NCI-H524 treated with DMSO at 0.1 percent for 48 hours (cell line): ENCODE measurements at regions not wholly inside any gene's neighbourhood (a gene's known extent, or its start where the extent isn't known, plus 50 kb on each side); places are given as distances from the start of the nearest gene placed in this dataset.
"Not testable (repeated sequence)": the region's sequence is repeated elsewhere in the genome, so short reads cannot be mapped to it uniquely, and the experiment has no call there.

Source experiments
- DNase-seq: peaks from one replicate; lab custom pipeline; 2025; lab: John Stamatoyannopoulos, UW

- DNase-seq = no peak
Observed at GRCh38 chr5:86427158-86427557, 190.6 kb upstream of the COX7C start.

- no peak for DNase-seq
Observed at GRCh38 chr5:86439593-86440110, 178.1 kb upstream of the COX7C start.

- no peak for DNase-seq
Observed at GRCh38 chr5:86442036-86442745, 175.6 kb upstream of the COX7C start.

GRCh38 chr5:86447362-86447761 lies 170.4 kb upstream of the COX7C start:
- no peak for DNase-seq

- DNase-seq = no peak
Observed at GRCh38 chr5:86452251-86452650, 165.5 kb upstream of the COX7C start.

- no peak for DNase-seq
Observed at GRCh38 chr5:86460519-86460918, 157.2 kb upstream of the COX7C start.

GRCh38 chr5:86461169-86461956 lies 156.4 kb upstream of the COX7C start:
- DNase-seq = peak; percentile 94

- DNase-seq = no peak
Observed at GRCh38 chr5:86463339-86463738, 154.4 kb upstream of the COX7C start.

GRCh38 chr5:86465052-86465838 lies 152.5 kb upstream of the COX7C start:
- no peak for DNase-seq

- DNase-seq = not testable (repeated sequence)
Observed at GRCh38 chr5:86466721-86467120, 151.0 kb upstream of the COX7C start.

- no peak for DNase-seq
Observed at GRCh38 chr5:86482008-86482407, 135.7 kb upstream of the COX7C start.

- no peak for DNase-seq
Observed at GRCh38 chr5:86493777-86494176, 124.0 kb upstream of the COX7C start.

GRCh38 chr5:86500947-86501346 lies 116.8 kb upstream of the COX7C start:
- DNase-seq = peak; percentile 1

GRCh38 chr5:86507574-86507973 lies 110.2 kb upstream of the COX7C start:
- no peak for DNase-seq

GRCh38 chr5:86510330-86510915 lies 107.3 kb upstream of the COX7C start:
- not testable (repeated sequence) for DNase-seq

- no peak for DNase-seq
Observed at GRCh38 chr5:86523718-86524117, 94.0 kb upstream of the COX7C start.

- no peak for DNase-seq
Observed at GRCh38 chr5:86525622-86526021, 92.1 kb upstream of the COX7C start.

GRCh38 chr5:86526811-86527348 lies 90.9 kb upstream of the COX7C start:
- DNase-seq = no peak

GRCh38 chr5:86532429-86532828 lies 85.3 kb upstream of the COX7C start:
- peak; percentile 42 for DNase-seq

GRCh38 chr5:86536396-86536795 lies 81.3 kb upstream of the COX7C start:
- no peak for DNase-seq

- DNase-seq = no peak
Observed at GRCh38 chr5:86542532-86542931, 75.2 kb upstream of the COX7C start.

- no peak for DNase-seq
Observed at GRCh38 chr5:86546044-86546443, 71.7 kb upstream of the COX7C start.
